ENCODE measurements at regions not wholly inside any gene's neighbourhood (a gene's known extent, or its start where the extent isn't known, plus 50 kb on each side); places are given as distances from the start of the nearest gene placed in this dataset.

DNA sequence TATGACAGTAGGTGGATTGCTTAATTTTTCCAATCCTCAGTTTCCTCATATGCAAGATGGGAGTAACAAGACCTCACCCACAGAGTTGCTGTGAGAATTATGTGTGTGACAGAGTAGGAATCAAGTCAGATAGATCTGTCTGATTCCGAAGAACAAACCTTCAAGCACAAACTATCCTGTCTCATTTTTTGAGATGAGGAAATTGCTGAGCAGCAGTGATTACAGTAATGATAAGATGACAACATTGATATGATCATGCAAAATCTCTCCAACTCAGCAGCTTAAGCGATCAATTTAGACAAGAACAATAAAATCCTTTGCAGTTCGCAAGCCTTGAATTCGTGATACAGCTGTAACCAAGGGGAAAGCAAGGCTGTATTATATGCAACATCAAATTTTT is 474.1 kb downstream of the OMA1 start:
- TF ChIP-seq, protein P1, sequence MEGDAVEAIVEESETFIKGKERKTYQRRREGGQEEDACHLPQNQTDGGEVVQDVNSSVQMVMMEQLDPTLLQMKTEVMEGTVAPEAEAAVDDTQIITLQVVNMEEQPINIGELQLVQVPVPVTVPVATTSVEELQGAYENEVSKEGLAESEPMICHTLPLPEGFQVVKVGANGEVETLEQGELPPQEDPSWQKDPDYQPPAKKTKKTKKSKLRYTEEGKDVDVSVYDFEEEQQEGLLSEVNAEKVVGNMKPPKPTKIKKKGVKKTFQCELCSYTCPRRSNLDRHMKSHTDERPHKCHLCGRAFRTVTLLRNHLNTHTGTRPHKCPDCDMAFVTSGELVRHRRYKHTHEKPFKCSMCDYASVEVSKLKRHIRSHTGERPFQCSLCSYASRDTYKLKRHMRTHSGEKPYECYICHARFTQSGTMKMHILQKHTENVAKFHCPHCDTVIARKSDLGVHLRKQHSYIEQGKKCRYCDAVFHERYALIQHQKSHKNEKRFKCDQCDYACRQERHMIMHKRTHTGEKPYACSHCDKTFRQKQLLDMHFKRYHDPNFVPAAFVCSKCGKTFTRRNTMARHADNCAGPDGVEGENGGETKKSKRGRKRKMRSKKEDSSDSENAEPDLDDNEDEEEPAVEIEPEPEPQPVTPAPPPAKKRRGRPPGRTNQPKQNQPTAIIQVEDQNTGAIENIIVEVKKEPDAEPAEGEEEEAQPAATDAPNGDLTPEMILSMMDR (IDR thresholded peaks at IDR 0.05): no peak
- TF ChIP-seq POLR2AphosphoS5 (IDR thresholded peaks at IDR 0.05): no peak
